Activated CD4-positive, alpha-beta T cell treated with anti-CD3 and anti-CD28 coated beads for 4 hours (primary cell): ENCODE measurements at regions not wholly inside any gene's neighbourhood (a gene's known extent, or its start where the extent isn't known, plus 50 kb on each side); places are given as distances from the start of the nearest gene placed in this dataset.

Experiments
- DNase-seq, 2 donors: peaks; one replicate each; pipeline ENCODE4 v3.0.0-alpha.2; 2020

GRCh38 chr4:15232366-15233263, 195.2 kb upstream of the C1QTNF7 start:
- DNase-seq, result no peak

GRCh38 chr4:15233264-15233597, 194.6 kb upstream of the C1QTNF7 start:
- DNase-seq, result peak in 1 of 2 donors; percentile 5

GRCh38 chr4:15233626-15234025, 194.2 kb upstream of the C1QTNF7 start:
- peak in 1 of 2 donors; percentile 4 for DNase-seq

GRCh38 chr4:15234116-15234855, 193.5 kb upstream of the C1QTNF7 start:
- no peak for DNase-seq

GRCh38 chr4:15234856-15235126, 193.0 kb upstream of the C1QTNF7 start:
- DNase-seq, result no peak

- no peak for DNase-seq
These were observed 192.7 kb upstream of the C1QTNF7 start for GRCh38 chr4:15235135-15235534.

- DNase-seq, result no peak
These were observed 190.1 kb upstream of the C1QTNF7 start for GRCh38 chr4:15237648-15238230.

GRCh38 chr4:15238720-15239119, 189.1 kb upstream of the C1QTNF7 start:
- no peak for DNase-seq

- DNase-seq, result no peak
These were observed 188.0 kb upstream of the C1QTNF7 start for GRCh38 chr4:15239866-15240265.

- DNase-seq, result no peak
These were observed 187.1 kb upstream of the C1QTNF7 start for GRCh38 chr4:15240764-15241163.

- no peak for DNase-seq
These were observed 185.8 kb upstream of the C1QTNF7 start for GRCh38 chr4:15242021-15242420.

GRCh38 chr4:15244354-15244753, 183.5 kb upstream of the C1QTNF7 start:
- DNase-seq, result no peak

GRCh38 chr4:15245006-15245530, 182.8 kb upstream of the C1QTNF7 start:
- no peak for DNase-seq

GRCh38 chr4:15250021-15250441, 177.8 kb upstream of the C1QTNF7 start:
- no peak for DNase-seq

GRCh38 chr4:15253349-15253748, 174.5 kb upstream of the C1QTNF7 start:
- DNase-seq, result no peak

- no peak for DNase-seq
These were observed 173.5 kb upstream of the C1QTNF7 start for GRCh38 chr4:15254236-15254880.

GRCh38 chr4:15255537-15255936, 172.3 kb upstream of the C1QTNF7 start:
- DNase-seq, result no peak

- no peak for DNase-seq
These were observed 167.1 kb upstream of the C1QTNF7 start for GRCh38 chr4:15260758-15261157.

- no peak for DNase-seq
These were observed 165.4 kb upstream of the C1QTNF7 start for GRCh38 chr4:15262396-15262795.

GRCh38 chr4:15270201-15270600, 157.6 kb upstream of the C1QTNF7 start:
- no peak for DNase-seq

- DNase-seq, result no peak
These were observed 141.8 kb upstream of the C1QTNF7 start for GRCh38 chr4:15286041-15286440.

GRCh38 chr4:15291122-15291521, 136.7 kb upstream of the C1QTNF7 start:
- no peak for DNase-seq

GRCh38 chr4:15293711-15294110, 134.1 kb upstream of the C1QTNF7 start:
- no peak for DNase-seq
